ENCODE measurements at regions not wholly inside any gene's neighbourhood (a gene's known extent, or its start where the extent isn't known, plus 50 kb on each side); places are given as distances from the start of the nearest gene placed in this dataset.

DNA sequence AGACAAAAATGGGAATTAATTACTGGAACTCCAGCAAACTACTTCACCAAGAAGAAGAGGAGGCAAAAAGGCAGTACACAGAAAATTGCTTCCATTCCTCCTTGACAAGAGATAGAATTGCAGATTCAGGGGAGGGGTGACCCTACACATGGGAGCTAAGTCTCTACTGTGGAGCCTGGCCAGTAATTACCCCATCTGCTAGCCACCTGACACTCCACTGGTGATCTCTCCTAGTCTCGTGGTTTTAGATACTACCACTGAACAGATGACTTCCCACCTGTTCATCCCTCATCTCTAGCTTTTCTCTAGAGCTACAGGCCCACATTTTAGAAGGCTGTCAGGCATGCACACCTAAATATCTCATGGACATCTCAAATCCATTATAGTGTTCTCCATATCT, 224.3 kb upstream of the NR2F2 start:
- no peak overlapping the region for H3K27ac ChIP-seq
- H3K9me3 ChIP-seq, result no peaks in the 10 kb centered on the region
- TF ChIP-seq, protein P1, sequence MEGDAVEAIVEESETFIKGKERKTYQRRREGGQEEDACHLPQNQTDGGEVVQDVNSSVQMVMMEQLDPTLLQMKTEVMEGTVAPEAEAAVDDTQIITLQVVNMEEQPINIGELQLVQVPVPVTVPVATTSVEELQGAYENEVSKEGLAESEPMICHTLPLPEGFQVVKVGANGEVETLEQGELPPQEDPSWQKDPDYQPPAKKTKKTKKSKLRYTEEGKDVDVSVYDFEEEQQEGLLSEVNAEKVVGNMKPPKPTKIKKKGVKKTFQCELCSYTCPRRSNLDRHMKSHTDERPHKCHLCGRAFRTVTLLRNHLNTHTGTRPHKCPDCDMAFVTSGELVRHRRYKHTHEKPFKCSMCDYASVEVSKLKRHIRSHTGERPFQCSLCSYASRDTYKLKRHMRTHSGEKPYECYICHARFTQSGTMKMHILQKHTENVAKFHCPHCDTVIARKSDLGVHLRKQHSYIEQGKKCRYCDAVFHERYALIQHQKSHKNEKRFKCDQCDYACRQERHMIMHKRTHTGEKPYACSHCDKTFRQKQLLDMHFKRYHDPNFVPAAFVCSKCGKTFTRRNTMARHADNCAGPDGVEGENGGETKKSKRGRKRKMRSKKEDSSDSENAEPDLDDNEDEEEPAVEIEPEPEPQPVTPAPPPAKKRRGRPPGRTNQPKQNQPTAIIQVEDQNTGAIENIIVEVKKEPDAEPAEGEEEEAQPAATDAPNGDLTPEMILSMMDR (IDR thresholded peaks at IDR 0.05), result no peak
- ATAC-seq, result no peak
- H3K4me1 ChIP-seq, result no peaks in the 10 kb centered on the region
- no peaks in the 10 kb centered on the region for H3K27me3 ChIP-seq
- DNase-seq, result no peak
- H3K36me3 ChIP-seq, result no peaks in the 10 kb centered on the region
- H3K4me3 ChIP-seq, result no peak overlapping the region
- intact Hi-C loops (cut with DNase I), result no loop called here

DNA sequence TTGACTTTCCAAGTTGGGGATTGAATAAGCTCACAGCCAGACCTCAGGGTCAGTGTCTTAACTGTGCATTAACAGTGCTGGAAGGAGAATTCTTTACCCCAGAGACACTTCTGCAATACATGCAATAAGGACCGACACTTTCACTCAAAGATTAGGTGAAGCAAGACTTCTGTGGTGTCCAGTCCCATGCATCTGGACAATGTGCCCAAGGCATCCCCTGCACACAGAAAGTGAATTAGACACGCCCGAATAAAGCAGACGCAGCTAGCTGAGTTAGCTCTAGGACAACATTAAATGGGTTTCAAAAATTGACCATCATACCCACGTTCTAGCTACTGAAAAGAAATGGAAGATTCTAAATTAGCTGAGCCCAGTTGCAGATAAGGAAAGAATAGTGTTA, 223.9 kb upstream of the NR2F2 start:
- H3K36me3 ChIP-seq, result no peaks in the 10 kb centered on the region
- intact Hi-C loops (cut with DNase I), result no loop called here
- no peaks in the 10 kb centered on the region for H3K27me3 ChIP-seq
- no peaks in the 10 kb centered on the region for H3K9me3 ChIP-seq
- TF ChIP-seq, protein P1 (IDR thresholded peaks at IDR 0.05), result no peak
- no peak overlapping the region for H3K27ac ChIP-seq
- H3K4me1 ChIP-seq, result no peaks in the 10 kb centered on the region
- ATAC-seq (no peak), DNase-seq (no peak)
- no peak overlapping the region for H3K4me3 ChIP-seq

DNA sequence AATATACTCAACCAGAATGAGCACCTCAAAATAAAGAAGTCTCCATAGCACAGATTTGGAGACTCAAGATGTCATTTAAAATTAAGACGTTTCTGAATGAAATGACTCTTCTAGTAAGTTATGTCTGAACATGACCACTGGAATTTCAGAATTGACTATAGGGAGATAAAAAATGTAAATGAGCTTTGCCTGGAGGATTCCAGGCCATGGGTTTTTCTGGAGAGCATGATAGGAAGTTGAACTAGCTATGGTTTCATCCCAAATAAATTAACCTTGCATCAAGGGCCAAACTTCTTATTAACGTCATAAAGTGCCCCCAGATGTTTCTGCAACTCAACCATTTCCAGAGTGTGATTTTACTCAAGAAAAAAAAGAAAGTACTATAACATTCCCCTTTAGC, 222.6 kb upstream of the NR2F2 start:
- TF ChIP-seq, protein P1 (IDR thresholded peaks at IDR 0.05), result no peak
- no peaks in the 10 kb centered on the region for H3K27me3 ChIP-seq
- intact Hi-C loops (cut with DNase I), result no loop called here
- H3K4me3 ChIP-seq, result no peak overlapping the region
- no peaks in the 10 kb centered on the region for H3K36me3 ChIP-seq
- no peaks in the 10 kb centered on the region for H3K4me1 ChIP-seq
- no peak overlapping the region for H3K27ac ChIP-seq
- no peaks in the 10 kb centered on the region for H3K9me3 ChIP-seq
- DNase-seq, result no peak
- no peak for ATAC-seq

DNA sequence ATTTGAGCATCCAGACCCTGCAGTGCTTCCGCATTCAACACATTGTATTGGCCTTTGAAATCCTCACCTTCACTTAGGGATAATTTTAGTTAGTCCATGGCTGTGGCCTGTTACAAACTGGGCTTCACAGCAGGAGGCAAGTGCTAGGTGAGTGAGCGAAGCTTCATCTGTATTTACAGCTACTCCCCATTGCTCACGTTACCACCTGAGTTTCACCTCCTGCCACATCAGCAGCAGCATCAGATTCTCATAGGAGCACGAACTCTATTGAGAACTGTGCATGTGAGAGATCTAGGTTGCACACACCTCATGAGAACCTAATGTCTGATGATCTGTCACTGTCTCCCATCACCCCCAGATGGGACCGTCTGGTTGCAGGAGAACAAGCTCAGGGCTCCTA, 222.1 kb upstream of the NR2F2 start:
- no peaks in the 10 kb centered on the region for H3K27me3 ChIP-seq
- no peak for ATAC-seq
- H3K36me3 ChIP-seq, result no peaks in the 10 kb centered on the region
- no peaks in the 10 kb centered on the region for H3K9me3 ChIP-seq
- no peak overlapping the region for H3K4me3 ChIP-seq
- H3K27ac ChIP-seq, result no peak overlapping the region
- intact Hi-C loops (cut with DNase I), result no loop called here
- no peak for DNase-seq
- TF ChIP-seq, protein P1 (IDR thresholded peaks at IDR 0.05), result no peak
- no peaks in the 10 kb centered on the region for H3K4me1 ChIP-seq

DNA sequence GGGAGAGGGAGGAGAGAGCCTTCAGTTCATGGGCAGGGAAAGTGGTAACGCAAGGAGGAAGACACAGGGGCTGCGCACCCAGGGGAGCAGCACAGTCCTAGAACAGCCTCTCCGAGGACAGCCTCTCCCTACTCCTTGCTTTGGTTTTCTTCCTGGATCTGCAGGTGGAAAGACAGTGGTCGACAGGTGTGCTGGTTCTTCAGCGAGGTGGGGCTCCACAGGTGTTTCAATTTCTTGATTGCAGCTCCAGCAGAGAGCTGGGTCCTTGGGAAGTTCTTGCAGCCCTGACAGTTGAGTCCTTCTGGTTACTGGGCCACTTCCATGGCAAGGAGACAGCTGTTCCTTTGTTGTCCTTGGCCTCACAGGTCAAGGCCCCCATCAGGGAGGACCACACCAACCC, 220.7 kb upstream of the NR2F2 start:
- H3K27me3 ChIP-seq, result no peaks in the 10 kb centered on the region
- intact Hi-C loops (cut with DNase I), result no loop called here
- no peak for ATAC-seq
- no peak for DNase-seq
- no peaks in the 10 kb centered on the region for H3K36me3 ChIP-seq
- no peak overlapping the region for H3K4me3 ChIP-seq
- no peaks in the 10 kb centered on the region for H3K9me3 ChIP-seq
- H3K4me1 ChIP-seq, result no peaks in the 10 kb centered on the region
- no peak overlapping the region for H3K27ac ChIP-seq
- TF ChIP-seq, protein P1 (IDR thresholded peaks at IDR 0.05), result no peak

DNA sequence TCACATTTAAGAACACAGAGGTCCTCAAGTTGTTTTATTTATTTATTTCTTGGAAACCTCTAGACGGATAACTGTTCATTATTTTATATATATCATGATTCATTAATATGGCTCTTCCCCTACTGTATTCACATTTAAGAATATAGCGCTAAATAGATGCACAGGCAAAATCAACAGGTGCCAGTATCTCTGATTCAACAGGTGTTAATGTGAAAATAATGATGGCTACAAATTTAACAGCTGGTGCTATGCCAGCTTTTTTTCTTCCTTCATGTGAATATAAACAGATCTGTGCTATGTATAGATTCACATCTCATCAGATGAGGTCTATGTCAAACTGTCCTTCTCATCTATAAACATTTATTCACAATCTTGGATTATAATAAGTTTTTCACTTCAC, 218.5 kb upstream of the NR2F2 start:
- intact Hi-C loops (cut with DNase I), result no loop called here
- Histone ChIP-seq H3K36me3 (no peaks in the 10 kb centered on the region), H3K27ac (no peak overlapping the region), H3K9me3 (no peaks in the 10 kb centered on the region), H3K4me1 (no peaks in the 10 kb centered on the region), H3K27me3 (no peaks in the 10 kb centered on the region), H3K4me3 (no peak overlapping the region)
- no peak for DNase-seq
- TF ChIP-seq, protein P1 (IDR thresholded peaks at IDR 0.05), result no peak
- ATAC-seq, result no peak
